ENCODE measurements at regions not wholly inside any gene's neighbourhood (a gene's known extent, or its start where the extent isn't known, plus 50 kb on each side); places are given as distances from the start of the nearest gene placed in this dataset.

- no peaks in the 10 kb centered on the region for H4K20me1 ChIP-seq (ENCODE audit: low read depth, low read length)
- no peak overlapping the region for H3K9ac ChIP-seq (ENCODE audit: low read length)
- TF ChIP-seq CTCF (IDR thresholded peaks at IDR 0.05; ENCODE audit: insufficient read depth, low read length, poor library complexity, severe bottlenecking) (no peak), EZH2phosphoT487 (conservative IDR thresholded peaks at IDR 0.05; ENCODE audit: low read length) (no peak)
- no peak overlapping the region for H3K4me2 ChIP-seq (ENCODE audit: low read depth, low read length, poor library complexity, severe bottlenecking)
- no peak overlapping the region for H3K27ac ChIP-seq (ENCODE audit: low read depth, low read length)
- H3K9me2 ChIP-seq (replicated peaks; ENCODE audit: insufficient read depth, low read length) = no peaks in the 10 kb centered on the region
- no peak overlapping the region for H3K4me3 ChIP-seq (ENCODE audit: insufficient read depth, low read length, poor library complexity, severe bottlenecking)
- H3F3A ChIP-seq (ENCODE audit: insufficient read depth) = no peaks in the 10 kb centered on the region
- H3K27me3 ChIP-seq (ENCODE audit: low read length) = no peaks in the 10 kb centered on the region
- no peaks in the 10 kb centered on the region for H3K9me3 ChIP-seq (ENCODE audit: insufficient read depth, low read length)
- H3K36me3 ChIP-seq (ENCODE audit: low read length) = no peaks in the 10 kb centered on the region
- no peaks in the 10 kb centered on the region for H3K79me2 ChIP-seq (ENCODE audit: insufficient read depth, low read length)
- no peak overlapping the region for H2AFZ ChIP-seq (ENCODE audit: low read depth, low read length, severe bottlenecking)
Observed at GRCh38 chr6:18609715-18610114, 222.6 kb downstream of the RNF144B start.

- Histone ChIP-seq H3K4me2 (ENCODE audit: low read depth, low read length, poor library complexity, severe bottlenecking) (no peak overlapping the region), H3K36me3 (ENCODE audit: low read length) (no peaks in the 10 kb centered on the region), H3K27me3 (ENCODE audit: low read length) (no peaks in the 10 kb centered on the region), H4K20me1 (ENCODE audit: low read depth, low read length) (no peaks in the 10 kb centered on the region), H3K27ac (ENCODE audit: low read depth, low read length) (no peak overlapping the region), H3F3A (ENCODE audit: insufficient read depth) (no peaks in the 10 kb centered on the region), H3K9ac (ENCODE audit: low read length) (no peak overlapping the region), H2AFZ (ENCODE audit: low read depth, low read length, severe bottlenecking) (no peak overlapping the region), H3K79me2 (ENCODE audit: insufficient read depth, low read length) (no peaks in the 10 kb centered on the region), H3K4me3 (ENCODE audit: insufficient read depth, low read length, poor library complexity, severe bottlenecking) (no peak overlapping the region), H3K9me2 (replicated peaks; ENCODE audit: insufficient read depth, low read length) (no peaks in the 10 kb centered on the region), H3K9me3 (ENCODE audit: insufficient read depth, low read length) (no peaks in the 10 kb centered on the region)
- TF ChIP-seq EZH2phosphoT487 (conservative IDR thresholded peaks at IDR 0.05; ENCODE audit: low read length) = no peak
- TF ChIP-seq CTCF (IDR thresholded peaks at IDR 0.05; ENCODE audit: insufficient read depth, low read length, poor library complexity, severe bottlenecking) = no peak
Observed at GRCh38 chr6:18613319-18613925, 226.3 kb downstream of the RNF144B start.

- H3K9ac ChIP-seq (ENCODE audit: low read length) = no peak overlapping the region
- no peaks in the 10 kb centered on the region for H3K9me2 ChIP-seq (replicated peaks; ENCODE audit: insufficient read depth, low read length)
- no peak overlapping the region for H3K4me2 ChIP-seq (ENCODE audit: low read depth, low read length, poor library complexity, severe bottlenecking)
- no peak for TF ChIP-seq CTCF (IDR thresholded peaks at IDR 0.05; ENCODE audit: insufficient read depth, low read length, poor library complexity, severe bottlenecking)
- TF ChIP-seq EZH2phosphoT487 (conservative IDR thresholded peaks at IDR 0.05; ENCODE audit: low read length) = no peak
- no peak overlapping the region for H2AFZ ChIP-seq (ENCODE audit: low read depth, low read length, severe bottlenecking)
- no peaks in the 10 kb centered on the region for H3K79me2 ChIP-seq (ENCODE audit: insufficient read depth, low read length)
- H3K27me3 ChIP-seq (ENCODE audit: low read length) = no peaks in the 10 kb centered on the region
- no peaks in the 10 kb centered on the region for H3F3A ChIP-seq (ENCODE audit: insufficient read depth)
- no peaks in the 10 kb centered on the region for H3K36me3 ChIP-seq (ENCODE audit: low read length)
- no peak overlapping the region for H3K27ac ChIP-seq (ENCODE audit: low read depth, low read length)
- H4K20me1 ChIP-seq (ENCODE audit: low read depth, low read length) = no peaks in the 10 kb centered on the region
- H3K9me3 ChIP-seq (ENCODE audit: insufficient read depth, low read length) = no peaks in the 10 kb centered on the region
- H3K4me3 ChIP-seq (ENCODE audit: insufficient read depth, low read length, poor library complexity, severe bottlenecking) = no peak overlapping the region
Observed at GRCh38 chr6:18629571-18629970, 242.4 kb downstream of the RNF144B start.
